H1 (cell line): ENCODE measurements at regions not wholly inside any gene's neighbourhood (a gene's known extent, or its start where the extent isn't known, plus 50 kb on each side); places are given as distances from the start of the nearest gene placed in this dataset.

Experiments used
- CTCF ChIA-PET: fragments of 300-600 bp; sonication (Branson Sonifier 250); formaldehyde crosslinking; loops from one replicate; lab custom pipeline; 2021; ENCODE audit not compliant: partially characterized antibody; lab: Charles Lee
- POLR2A ChIA-PET: fragments of 300-600 bp; sonication (Branson Sonifier 250); formaldehyde crosslinking; loops from one replicate; lab custom pipeline; 2021; ENCODE audit warnings: inconsistent platforms; ENCODE audit not compliant: partially characterized antibody; lab: Charles Lee
- DNase-seq, 2 experiments: peaks; one replicate each; pipeline versions ENCODE4 v3.0.0 to v3.0.0-alpha.2; 2010 to 2022; ENCODE audit warnings: low spot score in 2 of 2, low read depth in 1 of 2, mixed read lengths in 1 of 2
- FAIRE-seq: peaks from 2 replicates; lab custom pipeline; 2011; peaks lifted over from hg19 to GRCh38; lab: Jason Lieb, UNC
- H2AFZ ChIP-seq: 2 replicates; pipeline ENCODE4 v1.8.1; 2012; ENCODE audit warnings: low read length, inconsistent platforms
- H2AK5ac ChIP-seq: 2 replicates; pipeline ENCODE4 v1.6.1; 2013; ENCODE audit warnings: low read depth, low read length
- H2BK120ac ChIP-seq: replicated peaks from 2 replicates; pipeline ENCODE3; 2013; ENCODE audit warnings: low read depth, low read length, inconsistent platforms
- H2BK12ac ChIP-seq: 2 replicates; pipeline ENCODE4 v1.6.1; 2013; ENCODE audit warnings: low read depth, low read length
- H2BK15ac ChIP-seq: 2 replicates; pipeline ENCODE4 v1.6.1; 2013; ENCODE audit warnings: low read length
- H2BK20ac ChIP-seq: 2 replicates; pipeline ENCODE4 v1.6.1; 2013; ENCODE audit warnings: low read length
- H2BK5ac ChIP-seq: 2 replicates; pipeline ENCODE4 v1.6.1; 2013; ENCODE audit warnings: low read depth, low read length
- H3K14ac ChIP-seq: 2 replicates; pipeline ENCODE4 v1.6.1; 2013; ENCODE audit warnings: inconsistent platforms; ENCODE audit not compliant: insufficient read length
- H3K18ac ChIP-seq: 2 replicates; pipeline ENCODE4 v1.6.1; 2013; ENCODE audit warnings: low read length; ENCODE audit errors: extremely low read depth
- H3K23ac ChIP-seq: 2 replicates; pipeline ENCODE4 v1.6.1; 2013; ENCODE audit warnings: inconsistent platforms; ENCODE audit not compliant: insufficient read length
- H3K23me2 ChIP-seq: 2 replicates; pipeline ENCODE4 v1.6.1; 2013; ENCODE audit warnings: low read depth, low read length
- H3K27ac ChIP-seq: 2 replicates; pipeline ENCODE4 v1.6.1; 2011; ENCODE audit warnings: low read depth, low read length, inconsistent platforms
- H3K27me3 ChIP-seq, 4 experiments: replicated peaks in 1 of 4; 1 replicate in 1 of 4; 2 replicates in 3 of 4; pipeline versions ENCODE4 v1.6.1 to v1.8.1; 2011 to 2013; ENCODE audit warnings: low read length in 3 of 4, mild to moderate bottlenecking in 3 of 4, inconsistent platforms in 2 of 4, mixed read lengths in 2 of 4, moderate library complexity in 1 of 4; ENCODE audit not compliant: control insufficient read depth in 3 of 4, insufficient read depth in 3 of 4; ENCODE audit errors: extremely low read depth in 1 of 4
- H3K36me3 ChIP-seq, 4 experiments: 2 replicates each; pipeline versions ENCODE4 v1.6.1 to v1.8.1; 2011 to 2013; ENCODE audit warnings: mild to moderate bottlenecking in 4 of 4, low read length in 3 of 4, moderate library complexity in 2 of 4, control low read depth in 1 of 4, inconsistent platforms in 1 of 4; ENCODE audit not compliant: insufficient read depth in 4 of 4, control insufficient read depth in 2 of 4
- H3K4ac ChIP-seq: replicated peaks from 2 replicates; pipeline ENCODE3; 2013; ENCODE audit warnings: low read length, low read depth, mixed read lengths, inconsistent platforms; ENCODE audit not compliant: insufficient read length
- H3K4me1 ChIP-seq, 4 experiments: replicated peaks in 1 of 4; 1 replicate in 1 of 4; 2 replicates in 3 of 4; pipeline versions ENCODE4 v1.6.1 to v1.8.1; 2011 to 2013; ENCODE audit warnings: low read length in 3 of 4, inconsistent platforms in 2 of 4, mixed read lengths in 1 of 4; ENCODE audit not compliant: insufficient read depth in 4 of 4, control insufficient read depth in 3 of 4
- H3K4me2 ChIP-seq, 2 experiments: 2 replicates each; pipeline versions ENCODE4 v1.6.1 to v1.8.1; 2011 to 2013; ENCODE audit warnings: low read depth in 2 of 2, low read length in 2 of 2, control low read depth in 1 of 2, inconsistent platforms in 1 of 2, mild to moderate bottlenecking in 1 of 2; ENCODE audit not compliant: insufficient read depth in 1 of 2
- H3K4me3 ChIP-seq, 4 experiments: fragments of 200-600, 300-600 bp in 1 of 4; sonication (generic), shearing (Covaris generic), sonication (Bioruptor Twin) in 1 of 4; 2 replicates each; pipeline versions ENCODE4 v1.5.1 to v1.8.1; 2011 to 2016; ENCODE audit warnings: low read length in 4 of 4, low read depth in 3 of 4, control low read depth in 2 of 4, inconsistent platforms in 2 of 4, mild to moderate bottlenecking in 2 of 4, mixed read lengths in 1 of 4, moderate library complexity in 1 of 4; ENCODE audit not compliant: insufficient read depth in 2 of 4; ENCODE audit errors: extremely low read depth in 1 of 4
- H3K56ac ChIP-seq: replicated peaks from 2 replicates; pipeline ENCODE3; 2013; ENCODE audit warnings: low read depth, mild to moderate bottlenecking, mixed read lengths, low read length, inconsistent platforms; ENCODE audit not compliant: insufficient read length
- H3K79me1 ChIP-seq: 2 replicates; pipeline ENCODE4 v1.6.1; 2013; ENCODE audit warnings: low read depth, low read length, control low read depth
- H3K79me2 ChIP-seq, 2 experiments: 2 replicates each; pipeline versions ENCODE4 v1.6.1 to v1.8.1; 2012 to 2013; ENCODE audit warnings: low read length in 2 of 2, mild to moderate bottlenecking in 2 of 2, inconsistent platforms in 1 of 2; ENCODE audit not compliant: insufficient read depth in 2 of 2, control insufficient read depth in 1 of 2
- H3K9ac ChIP-seq, 4 experiments: replicated peaks in 1 of 4; 1 replicate in 1 of 4; 2 replicates in 3 of 4; pipeline versions ENCODE4 v1.6.1 to v1.8.1; 2011 to 2013; ENCODE audit warnings: low read depth in 3 of 4, low read length in 3 of 4, control low read depth in 2 of 4, mild to moderate bottlenecking in 2 of 4, moderate library complexity in 2 of 4, inconsistent platforms in 1 of 4; ENCODE audit errors: extremely low read depth in 1 of 4
- H3K9me3 ChIP-seq, 2 experiments: 2 replicates each; pipeline versions ENCODE4 v1.6.1 to v1.8.1; 2012 to 2013; ENCODE audit warnings: mild to moderate bottlenecking in 2 of 2, moderate library complexity in 2 of 2, control low read depth in 1 of 2, inconsistent platforms in 1 of 2, low read depth in 1 of 2, low read length in 1 of 2, mixed read lengths in 1 of 2; ENCODE audit not compliant: insufficient read depth in 2 of 2
- H4K20me1 ChIP-seq, 2 experiments: replicated peaks in 1 of 2; 2 replicates each; pipeline versions ENCODE3 to v1.8.1; 2011 to 2013; ENCODE audit warnings: inconsistent platforms in 2 of 2, low read length in 2 of 2, mild to moderate bottlenecking in 1 of 2; ENCODE audit not compliant: insufficient read depth in 2 of 2, control insufficient read depth in 1 of 2
- H4K5ac ChIP-seq: 2 replicates; pipeline ENCODE4 v1.6.1; 2013; ENCODE audit warnings: low read length, low read depth, mixed read lengths, inconsistent platforms; ENCODE audit not compliant: insufficient read length
- H4K8ac ChIP-seq: 2 replicates; pipeline ENCODE4 v1.8.0; 2013; ENCODE audit warnings: mild to moderate bottlenecking, moderate library complexity, low read length, inconsistent platforms; ENCODE audit not compliant: insufficient read depth; ENCODE audit errors: extremely low read depth
- H4K91ac ChIP-seq: replicated peaks from 2 replicates; pipeline ENCODE3; 2013; ENCODE audit warnings: low read length, mixed read lengths, inconsistent platforms; ENCODE audit not compliant: insufficient read length
- CHD2 ChIP-seq: IDR thresholded peaks from 2 replicates; pipeline ENCODE4 v1.6.1; 2012; ENCODE audit warnings: low read length, improper control_type of control experiment
- SIX5 ChIP-seq: IDR thresholded peaks from 2 replicates; pipeline ENCODE4 v1.6.1; 2011; ENCODE audit warnings: mild to moderate bottlenecking, low read depth, low read length
- WGBS, 2 experiments: shearing (Covaris generic) in 1 of 2; methylation state at CpG; one replicate each; pipeline versions ENCODE4 v1.1.6 to v1.1.7; 2013 to 2015; ENCODE audit warnings: low lambda C conversion rate in 2 of 2, mixed read lengths in 2 of 2, inconsistent platforms in 1 of 2, low coverage in 1 of 2, missing lambda C conversion rate in 1 of 2; ENCODE audit not compliant: insufficient replicate concordance in 2 of 2, insufficient coverage in 1 of 2, insufficient read length in 1 of 2; ENCODE audit errors: extremely low coverage in 1 of 2, missing lambda C conversion rate in 1 of 2; 5-methylcytosine and 5-hydroxymethylcytosine counted together
- TF ChIP-seq, protein P1 (sequence below): IDR thresholded peaks from 2 replicates; pipeline ENCODE4 v1.6.1; 2011; ENCODE audit warnings: low read depth, mild to moderate bottlenecking, low read length; ENCODE audit not compliant: insufficient read depth

DNA sequence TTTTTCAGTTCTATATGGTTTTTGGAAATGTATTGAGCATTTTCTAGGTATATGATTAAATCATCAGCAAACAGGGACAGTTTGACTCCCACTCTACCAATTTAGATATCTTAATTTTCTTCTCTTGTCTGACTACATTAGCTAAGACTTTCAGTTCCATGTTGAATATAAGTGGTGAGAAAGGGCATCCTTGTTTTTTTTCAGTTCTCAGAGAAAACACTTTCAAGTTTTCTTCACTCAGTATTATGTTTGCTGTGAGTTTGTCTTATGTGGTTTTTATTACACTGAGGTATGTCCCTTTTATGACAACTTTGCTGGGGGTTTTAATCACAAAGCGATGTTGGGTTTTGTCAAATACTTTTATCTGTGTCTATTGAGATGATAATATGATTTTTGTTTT lies 352.6 kb downstream of the KDM5D start:
- ChIA-PET CTCF (no interaction called here), POLR2A (no interaction called here)
- Histone ChIP-seq H2BK15ac (no peak overlapping the region), H3K23ac (no peak overlapping the region), H3K4me3 (no peak overlapping the region), H3K9me3 (no peaks in the 10 kb centered on the region), H3K4me2 (no peak overlapping the region), H3K36me3 (no peaks in the 10 kb centered on the region), H4K5ac (no peak overlapping the region), H2AK5ac (no peak overlapping the region), H4K8ac (no peak overlapping the region), H3K27ac (no peak overlapping the region), H2BK12ac (no peak overlapping the region), H3K23me2 (no peaks in the 10 kb centered on the region), H3K79me1 (no peaks in the 10 kb centered on the region), H3K79me2 (no peaks in the 10 kb centered on the region), H4K91ac (no peak overlapping the region), H3K9ac (no peak overlapping the region), H3K56ac (no peak overlapping the region), H2AFZ (no peak overlapping the region), H2BK20ac (no peak overlapping the region), H3K27me3 (no peaks in the 10 kb centered on the region), H2BK5ac (no peak overlapping the region), H3K18ac (no peak overlapping the region), H3K14ac (no peak overlapping the region), H4K20me1 (no peaks in the 10 kb centered on the region), H2BK120ac (no peak overlapping the region), H3K4me1 (no peaks in the 10 kb centered on the region), H3K4ac (no peak overlapping the region)
- WGBS, 2 experiments = 100% methylated on average over 1 of the region's 1 CpG; no CpG with 5 or more reads in 1 of the 2 experiments
- TF ChIP-seq, protein P1, sequence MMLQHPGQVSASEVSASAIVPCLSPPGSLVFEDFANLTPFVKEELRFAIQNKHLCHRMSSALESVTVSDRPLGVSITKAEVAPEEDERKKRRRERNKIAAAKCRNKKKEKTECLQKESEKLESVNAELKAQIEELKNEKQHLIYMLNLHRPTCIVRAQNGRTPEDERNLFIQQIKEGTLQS = no peak
- TF ChIP-seq CHD2 = no peak
- TF ChIP-seq SIX5 = no peak
- DNase-seq (no peak), FAIRE-seq (no peak)
